Urinary bladder (tissue), 3 donors: ENCODE measurements at regions not wholly inside any gene's neighbourhood (a gene's known extent, or its start where the extent isn't known, plus 50 kb on each side); places are given as distances from the start of the nearest gene placed in this dataset.

ENCODE experiments used
- DNase-seq: peaks from one replicate; pipeline ENCODE4 v3.0.0-alpha.2; 2015; ENCODE audit errors: extremely low spot score
- H3K27ac ChIP-seq: one replicate; pipeline ENCODE4 v1.5.1; 2013; ENCODE audit warnings: low read depth, mild to moderate bottlenecking, moderate library complexity
- H3K36me3 ChIP-seq: one replicate; pipeline ENCODE4 v1.6.1; 2013; ENCODE audit warnings: mild to moderate bottlenecking, moderate library complexity; ENCODE audit not compliant: insufficient read depth
- H3K4me1 ChIP-seq: one replicate; pipeline ENCODE4 v1.6.1; 2013; ENCODE audit warnings: mild to moderate bottlenecking, moderate library complexity; ENCODE audit not compliant: insufficient read depth
- H3K4me3 ChIP-seq: one replicate; pipeline ENCODE4 v1.5.1; 2013; ENCODE audit warnings: low read depth, low read length
- WGBS: extraction: QIAGEN DNeasy Blood & Tissue Kit; methylation state at CpG from one replicate; pipeline ENCODE4 v1.1.7; 2013; 5-methylcytosine and 5-hydroxymethylcytosine counted together
- donor health status: healthy with polysubstance abuse.
- donor health status: healthy.

GRCh38 chrX:33465137-33465536 lies 253.8 kb upstream of the DMD start:
- Histone ChIP-seq H3K27ac (no peak overlapping the region), H3K4me1 (no peaks in the 10 kb centered on the region), H3K4me3 (no peak overlapping the region), H3K36me3 (no peaks in the 10 kb centered on the region)
- DNase-seq = no peak

- 95% methylated on average over 2 of the region's 2 CpGs for WGBS
- Histone ChIP-seq H3K36me3 (no peaks in the 10 kb centered on the region), H3K27ac (no peak overlapping the region), H3K4me3 (no peak overlapping the region), H3K4me1 (no peaks in the 10 kb centered on the region)
- DNase-seq = no peak
These were observed 245.8 kb upstream of the DMD start for GRCh38 chrX:33457102-33457501.

GRCh38 chrX:33447285-33447684 lies 235.9 kb upstream of the DMD start:
- 59% methylated on average over 3 of the region's 3 CpGs for WGBS
- Histone ChIP-seq H3K4me3 (no peak overlapping the region), H3K27ac (no peak overlapping the region), H3K36me3 (no peaks in the 10 kb centered on the region), H3K4me1 (no peaks in the 10 kb centered on the region)
- DNase-seq = no peak

GRCh38 chrX:33434256-33435092 lies 223.1 kb upstream of the DMD start:
- peak; percentile 5 for DNase-seq
- 34% methylated on average over 11 of the region's 11 CpGs for WGBS
- Histone ChIP-seq H3K36me3 (no peaks in the 10 kb centered on the region), H3K4me1 (no peaks in the 10 kb centered on the region), H3K4me3 (no peak overlapping the region), H3K27ac (no peak overlapping the region)

- H3K27ac ChIP-seq = no peak overlapping the region
- 85% methylated on average over 3 of the region's 3 CpGs for WGBS
- no peaks in the 10 kb centered on the region for H3K36me3 ChIP-seq
- no peaks in the 10 kb centered on the region for H3K4me1 ChIP-seq
- DNase-seq = no peak
- H3K4me3 ChIP-seq = no peak overlapping the region
These were observed 205.0 kb upstream of the DMD start for GRCh38 chrX:33416273-33416805.

- Histone ChIP-seq H3K27ac (no peak overlapping the region), H3K4me1 (no peaks in the 10 kb centered on the region), H3K36me3 (no peaks in the 10 kb centered on the region), H3K4me3 (no peak overlapping the region)
- DNase-seq = no peak
- WGBS = 83% methylated on average over 6 of the region's 6 CpGs
These were observed 204.1 kb upstream of the DMD start for GRCh38 chrX:33415459-33415858.

- no peak overlapping the region for H3K4me3 ChIP-seq
- 64% methylated on average over 2 of the region's 2 CpGs for WGBS
- no peak for DNase-seq
- no peaks in the 10 kb centered on the region for H3K4me1 ChIP-seq
- H3K36me3 ChIP-seq = no peaks in the 10 kb centered on the region
- H3K27ac ChIP-seq = no peak overlapping the region
These were observed 174.2 kb upstream of the DMD start for GRCh38 chrX:33385546-33385945.

- no peak for DNase-seq
- Histone ChIP-seq H3K36me3 (no peaks in the 10 kb centered on the region), H3K27ac (no peak overlapping the region), H3K4me3 (no peak overlapping the region), H3K4me1 (no peaks in the 10 kb centered on the region)
- 40% methylated on average over 4 of the region's 4 CpGs for WGBS
These were observed 168.5 kb upstream of the DMD start for GRCh38 chrX:33379839-33380238.

- DNase-seq = no peak
- no peak overlapping the region for H3K4me3 ChIP-seq
- H3K4me1 ChIP-seq = no peaks in the 10 kb centered on the region
- WGBS = 82% methylated on average over 3 of the region's 3 CpGs
- no peak overlapping the region for H3K27ac ChIP-seq
- H3K36me3 ChIP-seq = no peaks in the 10 kb centered on the region
These were observed 146.3 kb upstream of the DMD start for GRCh38 chrX:33357606-33358005.

GRCh38 chrX:33339219-33339618 lies 127.9 kb upstream of the DMD start:
- DNase-seq = no peak
- H3K27ac ChIP-seq = no peak overlapping the region
- H3K4me1 ChIP-seq = no peaks in the 10 kb centered on the region
- WGBS = 5% methylated on average over 9 of the region's 9 CpGs
- H3K36me3 ChIP-seq = no peaks in the 10 kb centered on the region
- peak overlapping the region; percentile 18 for H3K4me3 ChIP-seq

GRCh38 chrX:33336783-33337182 lies 125.4 kb upstream of the DMD start:
- 16% methylated on average over 6 of the region's 6 CpGs for WGBS

GRCh38 chrX:33333271-33333670 lies 121.9 kb upstream of the DMD start:
- Histone ChIP-seq H3K4me3 (no peak overlapping the region), H3K4me1 (no peaks in the 10 kb centered on the region), H3K36me3 (no peaks in the 10 kb centered on the region), H3K27ac (no peak overlapping the region)
- DNase-seq = no peak
- WGBS = 94% methylated on average over 2 of the region's 2 CpGs

More at GRCh38 chrX:33336783-33337182, 125.4 kb upstream of the DMD start:
- no peak overlapping the region for H3K4me3 ChIP-seq
- H3K27ac ChIP-seq = no peak overlapping the region
- no peaks in the 10 kb centered on the region for H3K36me3 ChIP-seq
- DNase-seq = no peak
- H3K4me1 ChIP-seq = no peaks in the 10 kb centered on the region

- Histone ChIP-seq H3K27ac (no peak overlapping the region), H3K4me1 (no peaks in the 10 kb centered on the region), H3K4me3 (no peak overlapping the region), H3K36me3 (no peaks in the 10 kb centered on the region)
- DNase-seq = no peak
- WGBS = 31% methylated on average over 3 of the region's 3 CpGs
These were observed 119.4 kb upstream of the DMD start for GRCh38 chrX:33330798-33331197.

- Histone ChIP-seq H3K4me1 (no peaks in the 10 kb centered on the region), H3K27ac (no peak overlapping the region), H3K36me3 (no peaks in the 10 kb centered on the region), H3K4me3 (no peak overlapping the region)
- no peak for DNase-seq
- 95% methylated on average over 2 of the region's 2 CpGs for WGBS
These were observed 112.8 kb upstream of the DMD start for GRCh38 chrX:33324099-33324498.
